ENCODE measurements at regions not wholly inside any gene's neighbourhood (a gene's known extent, or its start where the extent isn't known, plus 50 kb on each side); places are given as distances from the start of the nearest gene placed in this dataset.

DNA sequence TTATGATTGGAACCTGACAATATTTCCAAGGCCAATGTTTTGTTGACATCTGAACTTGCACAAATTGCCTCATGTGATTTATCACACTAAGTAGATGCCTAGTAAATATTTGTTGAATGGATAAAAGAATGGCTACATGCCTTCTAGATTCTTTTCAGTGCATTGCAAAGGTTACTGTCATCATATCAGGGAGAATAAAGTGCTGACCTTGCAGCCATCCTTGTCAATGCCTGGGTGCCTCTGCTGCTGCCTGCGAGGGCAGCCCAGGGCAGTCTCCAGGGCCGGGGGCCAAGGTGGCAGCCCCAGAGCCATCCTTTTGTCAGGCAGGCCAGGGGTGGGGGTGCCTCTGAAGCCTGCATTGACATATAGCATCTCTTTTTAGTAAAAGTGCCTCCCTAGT lies 325.6 kb upstream of the MTNR1B start:
- Histone ChIP-seq H3K4me1 (no peaks in the 10 kb centered on the region), H3K4me3 (no peak overlapping the region), H3K36me3 (no peaks in the 10 kb centered on the region), H3K27me3 (no peaks in the 10 kb centered on the region), H3K27ac (no peak overlapping the region), H3K9me3 (no peaks in the 10 kb centered on the region)
- ATAC-seq (no peak), DNase-seq (no peak)
- intact Hi-C loops (cut with DNase I) = no loop called here
- WGBS (ENCODE audit: insufficient coverage, low coverage, low lambda C conversion rate, missing lambda C conversion rate) = 38% methylated on average over 1 of the region's 2 CpGs
- TF ChIP-seq POLR2A (IDR thresholded peaks at IDR 0.05) = no peak
- TF ChIP-seq, protein P1, sequence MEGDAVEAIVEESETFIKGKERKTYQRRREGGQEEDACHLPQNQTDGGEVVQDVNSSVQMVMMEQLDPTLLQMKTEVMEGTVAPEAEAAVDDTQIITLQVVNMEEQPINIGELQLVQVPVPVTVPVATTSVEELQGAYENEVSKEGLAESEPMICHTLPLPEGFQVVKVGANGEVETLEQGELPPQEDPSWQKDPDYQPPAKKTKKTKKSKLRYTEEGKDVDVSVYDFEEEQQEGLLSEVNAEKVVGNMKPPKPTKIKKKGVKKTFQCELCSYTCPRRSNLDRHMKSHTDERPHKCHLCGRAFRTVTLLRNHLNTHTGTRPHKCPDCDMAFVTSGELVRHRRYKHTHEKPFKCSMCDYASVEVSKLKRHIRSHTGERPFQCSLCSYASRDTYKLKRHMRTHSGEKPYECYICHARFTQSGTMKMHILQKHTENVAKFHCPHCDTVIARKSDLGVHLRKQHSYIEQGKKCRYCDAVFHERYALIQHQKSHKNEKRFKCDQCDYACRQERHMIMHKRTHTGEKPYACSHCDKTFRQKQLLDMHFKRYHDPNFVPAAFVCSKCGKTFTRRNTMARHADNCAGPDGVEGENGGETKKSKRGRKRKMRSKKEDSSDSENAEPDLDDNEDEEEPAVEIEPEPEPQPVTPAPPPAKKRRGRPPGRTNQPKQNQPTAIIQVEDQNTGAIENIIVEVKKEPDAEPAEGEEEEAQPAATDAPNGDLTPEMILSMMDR (IDR thresholded peaks at IDR 0.05) = no peak

DNA sequence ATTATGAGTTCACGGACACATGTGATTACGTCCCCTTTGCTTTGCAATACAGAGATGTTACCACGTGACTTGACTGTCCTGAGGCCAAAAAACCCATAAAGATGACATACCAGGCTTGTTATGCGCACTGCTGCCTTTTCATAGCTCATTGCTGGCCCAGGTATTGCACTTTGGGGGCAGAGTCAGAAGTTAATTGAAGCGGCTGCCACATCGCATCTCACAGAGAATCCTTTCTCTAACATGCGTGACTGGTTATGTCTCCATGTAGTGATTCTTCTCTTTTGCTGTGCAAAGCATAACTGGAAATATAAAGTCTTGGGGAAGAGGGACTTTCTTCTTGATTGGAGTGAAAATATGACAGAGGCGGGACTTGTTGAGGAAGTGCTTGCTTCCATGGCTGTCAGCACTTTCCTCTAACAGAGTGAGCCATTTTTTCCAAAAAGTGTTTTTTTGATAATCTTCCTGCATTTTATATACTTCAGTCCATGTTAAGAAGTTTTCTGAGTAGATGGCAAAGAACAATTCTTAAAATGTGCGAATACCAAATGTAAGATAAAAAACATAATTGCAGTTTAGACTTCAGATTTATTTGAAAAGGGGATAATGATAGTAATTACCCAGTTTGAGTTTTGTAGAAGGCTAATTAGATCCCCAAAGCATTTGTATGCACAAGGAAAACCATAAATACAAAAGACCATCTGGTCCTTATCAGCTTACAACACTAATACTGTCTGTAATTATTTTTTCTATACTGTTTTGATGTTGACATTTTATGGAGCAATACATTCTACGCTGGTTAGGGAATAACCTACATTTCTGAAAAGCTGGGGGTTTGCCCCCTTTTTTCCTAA lies 324.6 kb upstream of the MTNR1B start:
- Histone ChIP-seq H3K36me3 (no peaks in the 10 kb centered on the region), H3K4me3 (no peak overlapping the region), H3K9me3 (no peaks in the 10 kb centered on the region), H3K4me1 (no peaks in the 10 kb centered on the region), H3K27ac (no peak overlapping the region), H3K27me3 (no peaks in the 10 kb centered on the region)
- intact Hi-C loops (cut with DNase I) = no loop called here
- 68% methylated on average over 10 of the region's 10 CpGs for WGBS (ENCODE audit: insufficient coverage, low coverage, low lambda C conversion rate, missing lambda C conversion rate)
- DNase-seq (no peak), ATAC-seq (no peak)
- TF ChIP-seq, protein P1 (IDR thresholded peaks at IDR 0.05) = no peak
- TF ChIP-seq POLR2A (IDR thresholded peaks at IDR 0.05) = no peak

DNA sequence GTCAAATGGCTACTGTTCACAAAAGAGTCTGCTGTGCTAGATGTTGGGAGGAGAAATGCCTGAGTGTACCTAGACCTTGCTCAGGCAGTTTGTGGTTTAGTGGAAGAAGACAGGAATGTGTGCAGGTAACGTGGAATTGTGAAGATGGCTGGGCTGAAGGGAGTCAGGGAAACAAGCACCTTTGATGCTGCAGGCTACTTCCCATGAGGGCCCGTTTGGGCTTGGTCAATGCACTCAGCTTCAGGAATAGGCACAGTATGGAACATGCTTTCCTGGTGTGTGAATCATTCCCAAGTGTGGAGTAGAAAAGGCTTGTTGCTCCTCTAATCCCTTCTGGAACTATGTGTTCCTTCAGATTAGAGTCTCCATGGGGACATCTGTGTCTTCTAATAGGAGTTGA lies 318.3 kb upstream of the MTNR1B start:
- Histone ChIP-seq H3K27ac (no peak overlapping the region), H3K4me3 (no peak overlapping the region), H3K36me3 (no peaks in the 10 kb centered on the region), H3K4me1 (no peaks in the 10 kb centered on the region), H3K9me3 (no peaks in the 10 kb centered on the region), H3K27me3 (no peaks in the 10 kb centered on the region)
- no peak for DNase-seq
- ATAC-seq = no peak
- intact Hi-C loops (cut with DNase I) = no loop called here
- 39% methylated on average over 2 of the region's 2 CpGs for WGBS (ENCODE audit: insufficient coverage, low coverage, low lambda C conversion rate, missing lambda C conversion rate)
- no peak for TF ChIP-seq POLR2A (IDR thresholded peaks at IDR 0.05)
- TF ChIP-seq, protein P1 (IDR thresholded peaks at IDR 0.05) = no peak

DNA sequence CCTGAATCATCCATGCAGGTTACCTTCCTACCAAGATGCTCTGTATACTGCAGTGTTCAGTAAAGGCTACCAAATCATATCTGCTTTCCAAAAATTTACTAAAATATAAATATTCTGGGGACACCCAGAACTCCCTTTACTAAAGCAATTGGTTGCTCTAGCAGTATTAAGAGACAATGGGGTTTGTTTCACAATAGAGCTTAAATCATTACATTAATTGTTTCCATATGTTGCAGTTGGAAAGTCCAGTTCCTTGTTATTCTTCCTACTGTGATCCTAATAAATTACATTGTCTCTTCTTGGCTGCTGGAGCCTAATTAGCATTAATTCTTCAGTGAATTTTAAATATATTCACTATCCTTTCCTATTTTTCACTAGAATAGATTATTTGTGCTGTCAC lies 316.0 kb upstream of the MTNR1B start:
- intact Hi-C loops (cut with DNase I) = no loop called here
- Histone ChIP-seq H3K27me3 (no peaks in the 10 kb centered on the region), H3K36me3 (no peaks in the 10 kb centered on the region), H3K4me3 (no peak overlapping the region), H3K4me1 (no peaks in the 10 kb centered on the region), H3K9me3 (no peaks in the 10 kb centered on the region), H3K27ac (no peak overlapping the region)
- TF ChIP-seq, protein P1 (IDR thresholded peaks at IDR 0.05) = no peak
- TF ChIP-seq POLR2A (IDR thresholded peaks at IDR 0.05) = no peak
- ATAC-seq (no peak), DNase-seq (no peak)
